ENCODE measurements at regions not wholly inside any gene's neighbourhood (a gene's known extent, or its start where the extent isn't known, plus 50 kb on each side); places are given as distances from the start of the nearest gene placed in this dataset.

DNA sequence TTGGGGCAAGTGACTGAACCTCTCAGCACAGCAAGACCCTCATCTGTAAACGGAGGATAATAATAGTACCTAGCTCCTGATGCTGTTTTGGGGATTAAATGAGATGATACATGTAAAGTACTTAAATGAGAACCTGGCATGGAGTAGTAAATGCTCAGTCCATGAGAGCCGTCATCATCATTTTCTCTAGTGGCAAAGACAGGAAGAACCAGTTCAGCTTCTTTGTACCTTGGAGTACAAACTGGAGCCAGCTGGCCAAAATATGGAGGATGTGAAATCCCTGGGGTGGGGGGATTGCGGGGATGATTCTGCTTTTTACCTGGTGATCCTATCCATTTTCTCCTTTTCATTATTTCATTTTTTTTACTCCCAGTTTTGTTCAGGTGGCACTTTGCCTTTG lies 204.2 kb upstream of the LRRN1 start:
- no peaks in the 10 kb centered on the region for H3K27me3 ChIP-seq (ENCODE audit: control insufficient read depth in 2 of 2, insufficient read depth in 2 of 2, low read length in 2 of 2)
- H2AFZ ChIP-seq (ENCODE audit: low read depth, low read length): no peak overlapping the region
- no peak overlapping the region for H3K4me3 ChIP-seq
- WGBS (ENCODE audit: insufficient coverage, low coverage, missing lambda C conversion rate): 0% methylated on average over 3 of the region's 3 CpGs
- H4K20me1 ChIP-seq (replicated peaks; ENCODE audit: control insufficient read depth, insufficient read depth, low read length): no peaks in the 10 kb centered on the region
- H3K36me3 ChIP-seq (ENCODE audit: control insufficient read depth, insufficient read depth, low read length): no peaks in the 10 kb centered on the region
- H3K79me2 ChIP-seq (ENCODE audit: control insufficient read depth, insufficient read depth, low read length): no peaks in the 10 kb centered on the region
- H3K9me3 ChIP-seq (replicated peaks; ENCODE audit: control insufficient read depth, insufficient read depth, low read depth, low read length): no peaks in the 10 kb centered on the region
- in situ Hi-C loops (cut with MboI) (no loop called here), intact Hi-C loops (cut with micrococcal nuclease) (no loop called here)
- H3K4me1 ChIP-seq (replicated peaks in 1 of 2; ENCODE audit: control insufficient read depth in 2 of 2, insufficient read depth in 2 of 2, low read length in 2 of 2): no peaks in the 10 kb centered on the region
- TF ChIP-seq, protein P1, sequence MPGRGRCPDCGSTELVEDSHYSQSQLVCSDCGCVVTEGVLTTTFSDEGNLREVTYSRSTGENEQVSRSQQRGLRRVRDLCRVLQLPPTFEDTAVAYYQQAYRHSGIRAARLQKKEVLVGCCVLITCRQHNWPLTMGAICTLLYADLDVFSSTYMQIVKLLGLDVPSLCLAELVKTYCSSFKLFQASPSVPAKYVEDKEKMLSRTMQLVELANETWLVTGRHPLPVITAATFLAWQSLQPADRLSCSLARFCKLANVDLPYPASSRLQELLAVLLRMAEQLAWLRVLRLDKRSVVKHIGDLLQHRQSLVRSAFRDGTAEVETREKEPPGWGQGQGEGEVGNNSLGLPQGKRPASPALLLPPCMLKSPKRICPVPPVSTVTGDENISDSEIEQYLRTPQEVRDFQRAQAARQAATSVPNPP (IDR thresholded peaks at IDR 0.05; ENCODE audit: borderline replicate concordance, insufficient read depth, insufficient read length): no peak
- TF ChIP-seq E4F1 (CRISPR knock-in tag; IDR thresholded peaks at IDR 0.05; ENCODE audit: borderline replicate concordance) (no peak), ZNF24 (IDR thresholded peaks at IDR 0.05) (no peak), SREBF2 (CRISPR knock-in tag; IDR thresholded peaks at IDR 0.05) (no peak), NFIX (CRISPR knock-in tag; IDR thresholded peaks at IDR 0.05; ENCODE audit: low read depth) (no peak), MTA3 (IDR thresholded peaks at IDR 0.05; ENCODE audit: borderline replicate concordance) (no peak), HNRNPH1 (optimal IDR thresholded peaks at IDR 0.05; ENCODE audit: low read depth, low read length) (no peak), ZNF232 (CRISPR knock-in tag; IDR thresholded peaks at IDR 0.05) (no peak), KLF6 (CRISPR knock-in tag; IDR thresholded peaks at IDR 0.05; ENCODE audit: borderline replicate concordance) (no peak), CSDE1 (IDR thresholded peaks at IDR 0.05) (no peak)
- TF ChIP-seq, protein P2, sequence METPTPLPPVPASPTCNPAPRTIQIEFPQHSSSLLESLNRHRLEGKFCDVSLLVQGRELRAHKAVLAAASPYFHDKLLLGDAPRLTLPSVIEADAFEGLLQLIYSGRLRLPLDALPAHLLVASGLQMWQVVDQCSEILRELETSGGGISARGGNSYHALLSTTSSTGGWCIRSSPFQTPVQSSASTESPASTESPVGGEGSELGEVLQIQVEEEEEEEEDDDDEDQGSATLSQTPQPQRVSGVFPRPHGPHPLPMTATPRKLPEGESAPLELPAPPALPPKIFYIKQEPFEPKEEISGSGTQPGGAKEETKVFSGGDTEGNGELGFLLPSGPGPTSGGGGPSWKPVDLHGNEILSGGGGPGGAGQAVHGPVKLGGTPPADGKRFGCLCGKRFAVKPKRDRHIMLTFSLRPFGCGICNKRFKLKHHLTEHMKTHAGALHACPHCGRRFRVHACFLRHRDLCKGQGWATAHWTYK (CRISPR knock-in tag; IDR thresholded peaks at IDR 0.05): no peak
- TF ChIP-seq, protein P3, sequence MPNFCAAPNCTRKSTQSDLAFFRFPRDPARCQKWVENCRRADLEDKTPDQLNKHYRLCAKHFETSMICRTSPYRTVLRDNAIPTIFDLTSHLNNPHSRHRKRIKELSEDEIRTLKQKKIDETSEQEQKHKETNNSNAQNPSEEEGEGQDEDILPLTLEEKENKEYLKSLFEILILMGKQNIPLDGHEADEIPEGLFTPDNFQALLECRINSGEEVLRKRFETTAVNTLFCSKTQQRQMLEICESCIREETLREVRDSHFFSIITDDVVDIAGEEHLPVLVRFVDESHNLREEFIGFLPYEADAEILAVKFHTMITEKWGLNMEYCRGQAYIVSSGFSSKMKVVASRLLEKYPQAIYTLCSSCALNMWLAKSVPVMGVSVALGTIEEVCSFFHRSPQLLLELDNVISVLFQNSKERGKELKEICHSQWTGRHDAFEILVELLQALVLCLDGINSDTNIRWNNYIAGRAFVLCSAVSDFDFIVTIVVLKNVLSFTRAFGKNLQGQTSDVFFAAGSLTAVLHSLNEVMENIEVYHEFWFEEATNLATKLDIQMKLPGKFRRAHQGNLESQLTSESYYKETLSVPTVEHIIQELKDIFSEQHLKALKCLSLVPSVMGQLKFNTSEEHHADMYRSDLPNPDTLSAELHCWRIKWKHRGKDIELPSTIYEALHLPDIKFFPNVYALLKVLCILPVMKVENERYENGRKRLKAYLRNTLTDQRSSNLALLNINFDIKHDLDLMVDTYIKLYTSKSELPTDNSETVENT (CRISPR knock-in tag; IDR thresholded peaks at IDR 0.05): no peak
- FAIRE-seq (no peak), ATAC-seq (no peak), DNase-seq (ENCODE audit: extremely low read depth in 1 of 4, low spot score in 3 of 4) (no peak)
- H3K4me2 ChIP-seq (ENCODE audit: insufficient read depth, low read length): no peak overlapping the region
- ChIA-PET POLR2A (no interaction called here), CTCF (ENCODE audit: low intra/inter-chr PET ratio) (no interaction called here)
- H3K27ac ChIP-seq (ENCODE audit: extremely low read depth, low read depth, low read length): no peak overlapping the region
- no peak overlapping the region for H3K9ac ChIP-seq (ENCODE audit: insufficient read depth in 1 of 2, low read depth in 2 of 2, low read length in 2 of 2)
- BruUV-seq (replicated peaks): no TSS peak
- H3K9me1 ChIP-seq (ENCODE audit: control insufficient read depth, insufficient read depth, low read length): no peaks in the 10 kb centered on the region

Measured in K562 (cell line).